ENCODE measurements at regions not wholly inside any gene's neighbourhood (a gene's known extent, or its start where the extent isn't known, plus 50 kb on each side); places are given as distances from the start of the nearest gene placed in this dataset.

- DNase-seq, result no peak
Measured at GRCh38 chr11:130804306-130805076, 111.8 kb downstream of the SNX19 start.

GRCh38 chr11:130806746-130807145 lies 109.5 kb downstream of the SNX19 start:
- no peak for DNase-seq

GRCh38 chr11:130808541-130808940 lies 107.7 kb downstream of the SNX19 start:
- peak; percentile 70 for DNase-seq

DNA sequence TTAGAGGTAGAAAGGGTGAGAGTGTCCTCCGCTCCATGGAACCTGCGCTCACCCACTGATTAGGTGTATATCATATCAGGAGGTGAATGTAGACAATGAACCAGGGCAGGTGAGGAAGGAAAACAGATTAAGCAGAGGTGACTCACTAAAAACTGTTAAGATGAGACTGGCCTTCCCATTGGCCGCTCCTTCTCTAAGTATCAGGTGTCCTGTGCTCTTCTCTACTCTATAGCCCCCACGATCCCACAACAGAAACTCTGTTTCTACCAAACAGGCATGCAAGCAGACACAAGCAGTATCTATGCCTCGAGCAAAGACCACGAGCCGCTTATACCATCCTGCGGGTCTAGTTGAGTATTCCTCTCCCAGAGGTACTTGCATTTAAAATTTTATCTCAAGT lies 103.1 kb downstream of the SNX19 start:
- DNase-seq, result no peak

GRCh38 chr11:130813638-130814037 lies 102.6 kb downstream of the SNX19 start:
- no peak for DNase-seq

GRCh38 chr11:130814440-130815096 lies 101.7 kb downstream of the SNX19 start:
- no peak for DNase-seq

DNA sequence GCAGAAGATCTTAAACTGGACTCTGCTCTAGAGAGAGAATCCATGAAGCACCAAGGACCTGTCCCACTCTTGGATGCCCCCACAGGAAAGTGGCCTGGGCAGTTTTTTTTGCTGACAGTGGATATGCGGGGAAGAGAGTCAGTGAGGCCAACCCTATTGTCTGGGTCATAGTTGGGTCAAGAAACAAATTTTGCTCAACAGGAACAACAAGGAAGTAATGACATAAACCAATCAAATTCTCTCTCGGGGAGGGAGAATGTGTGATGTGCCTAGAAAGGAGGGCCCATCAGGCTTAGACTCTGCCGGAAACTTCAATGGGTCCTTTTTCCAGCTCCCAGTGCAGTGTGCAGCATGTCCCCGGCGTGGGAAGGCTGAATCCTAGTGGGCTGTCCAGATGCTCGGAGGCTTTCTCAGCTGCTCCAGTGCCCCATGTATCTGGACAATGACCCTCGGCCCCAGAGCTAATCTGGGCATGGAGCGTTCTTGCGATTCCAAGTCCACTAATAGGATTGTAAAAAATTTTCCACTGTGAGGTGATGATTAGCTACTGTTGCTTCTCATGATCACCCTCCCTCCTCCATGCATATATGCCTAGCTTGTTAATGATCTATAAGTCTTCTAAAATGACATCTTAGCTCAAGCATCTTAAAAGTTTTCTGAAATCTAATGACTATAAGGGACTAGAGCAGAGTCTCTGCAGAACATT lies 101.0 kb downstream of the SNX19 start:
- no peak for DNase-seq

DNA sequence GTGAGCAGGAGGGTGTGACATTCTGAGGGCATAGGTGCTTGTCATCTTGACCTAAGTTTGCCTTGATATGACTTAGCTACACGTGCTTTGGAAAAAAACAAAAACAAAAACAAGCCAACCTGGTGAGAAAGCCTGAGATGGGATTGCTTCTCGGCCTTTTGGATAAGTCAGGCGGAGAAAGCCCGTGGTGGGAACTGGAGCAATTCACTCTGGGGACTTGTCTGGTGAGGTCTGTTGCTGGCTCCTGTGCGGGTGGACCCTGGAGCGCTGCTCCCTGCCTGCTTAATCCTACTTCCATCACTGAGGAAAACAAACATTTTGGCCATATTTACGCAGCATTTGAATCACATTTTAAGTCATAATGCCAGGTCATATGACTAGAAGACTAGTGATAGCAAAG lies 100.3 kb downstream of the SNX19 start:
- DNase-seq, result no peak

- peak; percentile 79 for DNase-seq
Measured at GRCh38 chr11:130816546-130817329, 99.5 kb downstream of the SNX19 start.

DNA sequence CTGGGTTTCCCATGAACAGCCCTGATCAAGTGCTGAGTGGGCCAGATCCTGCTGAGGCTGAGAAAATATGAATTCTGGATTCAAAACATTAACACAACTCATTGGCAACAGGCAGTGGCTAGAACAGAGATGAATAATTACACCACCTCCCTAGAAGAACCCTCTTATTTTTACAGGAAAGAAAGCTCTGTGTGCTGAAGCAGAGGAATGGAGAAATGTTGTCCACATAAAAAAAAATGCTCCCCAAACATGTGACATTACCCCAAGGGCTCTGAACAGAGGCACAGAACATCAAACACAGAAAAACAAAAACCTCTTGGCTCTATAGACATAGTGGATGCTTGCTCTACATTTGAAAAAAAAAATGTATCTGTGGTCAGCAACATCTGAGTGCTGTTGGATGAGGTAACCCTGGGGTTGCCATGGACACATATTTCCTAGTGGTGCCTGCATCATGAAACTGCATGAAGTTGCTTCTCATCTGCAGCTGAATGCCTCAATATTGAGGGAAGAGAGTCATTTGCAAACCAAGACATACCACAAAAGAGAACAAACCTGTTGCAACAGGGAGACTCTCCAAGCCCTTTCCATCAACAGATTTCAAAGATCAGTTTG lies 98.8 kb downstream of the SNX19 start:
- peak; percentile 90 for DNase-seq

DNA sequence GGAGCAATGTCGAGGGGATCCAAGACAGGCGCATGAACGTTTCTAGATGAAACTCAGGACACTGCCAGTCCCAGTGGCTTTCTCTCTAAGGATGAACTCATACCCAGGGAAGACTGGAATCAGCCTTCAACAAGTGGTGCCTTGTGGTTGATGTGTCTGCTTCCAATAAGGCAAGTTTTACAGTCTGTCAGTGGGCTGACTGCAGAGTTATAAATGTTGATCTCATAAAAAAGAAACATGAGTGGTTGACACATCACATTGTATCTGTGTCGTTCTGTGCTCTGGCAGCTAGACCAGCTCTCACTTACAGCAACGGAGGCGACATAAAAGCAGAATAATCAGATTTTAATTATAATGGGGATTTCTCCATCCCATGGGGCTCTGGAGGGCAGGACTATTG lies 96.7 kb downstream of the SNX19 start:
- peak; percentile 68 for DNase-seq

All from fibroblast of skin of abdomen (primary cell).